Hepatocyte (in vitro differentiated cells): ENCODE measurements at regions not wholly inside any gene's neighbourhood (a gene's known extent, or its start where the extent isn't known, plus 50 kb on each side); places are given as distances from the start of the nearest gene placed in this dataset.

ENCODE experiments used
- EZH2phosphoT487 ChIP-seq: fragments of 200-600 bp; sonication (generic); IDR thresholded peaks from one replicate; pipeline ENCODE4 v1.6.1; 2018; ENCODE audit warnings: antibody characterized with exemption, mild to moderate bottlenecking, low read depth, moderate library complexity; ENCODE audit not compliant: unreplicated experiment, severe bottlenecking
- TF ChIP-seq, protein P1 (sequence below): fragments of 200-600 bp; sonication (generic); IDR thresholded peaks from 2 replicates; pipeline ENCODE4 v1.5.1; 2016; ENCODE audit warnings: antibody characterized with exemption, mild to moderate bottlenecking; ENCODE audit not compliant: poor library complexity

DNA sequence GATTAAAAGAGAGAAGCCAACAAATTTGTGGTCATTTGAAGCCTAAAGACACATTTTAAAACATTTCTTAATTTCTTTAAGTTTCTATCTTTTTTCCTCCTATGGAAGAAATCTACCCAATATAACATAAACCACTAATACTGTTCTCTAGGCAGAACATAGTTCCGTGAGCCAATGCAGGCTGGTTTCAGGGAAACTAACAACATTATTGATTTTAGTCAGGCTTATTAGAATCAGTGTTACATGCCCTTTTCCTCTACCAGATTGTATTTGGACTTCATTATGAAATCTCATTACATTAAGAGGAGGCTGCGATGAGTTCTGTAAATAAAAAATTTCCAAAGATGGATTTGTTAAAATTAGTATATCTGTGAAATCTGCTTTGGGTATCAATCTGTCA, 249.9 kb downstream of the PTBP2 start:
- TF ChIP-seq, protein P1, sequence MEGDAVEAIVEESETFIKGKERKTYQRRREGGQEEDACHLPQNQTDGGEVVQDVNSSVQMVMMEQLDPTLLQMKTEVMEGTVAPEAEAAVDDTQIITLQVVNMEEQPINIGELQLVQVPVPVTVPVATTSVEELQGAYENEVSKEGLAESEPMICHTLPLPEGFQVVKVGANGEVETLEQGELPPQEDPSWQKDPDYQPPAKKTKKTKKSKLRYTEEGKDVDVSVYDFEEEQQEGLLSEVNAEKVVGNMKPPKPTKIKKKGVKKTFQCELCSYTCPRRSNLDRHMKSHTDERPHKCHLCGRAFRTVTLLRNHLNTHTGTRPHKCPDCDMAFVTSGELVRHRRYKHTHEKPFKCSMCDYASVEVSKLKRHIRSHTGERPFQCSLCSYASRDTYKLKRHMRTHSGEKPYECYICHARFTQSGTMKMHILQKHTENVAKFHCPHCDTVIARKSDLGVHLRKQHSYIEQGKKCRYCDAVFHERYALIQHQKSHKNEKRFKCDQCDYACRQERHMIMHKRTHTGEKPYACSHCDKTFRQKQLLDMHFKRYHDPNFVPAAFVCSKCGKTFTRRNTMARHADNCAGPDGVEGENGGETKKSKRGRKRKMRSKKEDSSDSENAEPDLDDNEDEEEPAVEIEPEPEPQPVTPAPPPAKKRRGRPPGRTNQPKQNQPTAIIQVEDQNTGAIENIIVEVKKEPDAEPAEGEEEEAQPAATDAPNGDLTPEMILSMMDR, result no peak
- TF ChIP-seq EZH2phosphoT487, result no peak
